K562 (cell line): ENCODE measurements at regions not wholly inside any gene's neighbourhood (a gene's known extent, or its start where the extent isn't known, plus 50 kb on each side); places are given as distances from the start of the nearest gene placed in this dataset.

Experiments used
- CCNT2 ChIP-seq: IDR thresholded peaks from 2 replicates; pipeline ENCODE4 v1.6.1; 2011; ENCODE audit warnings: borderline replicate concordance, low read depth, mild to moderate bottlenecking, moderate library complexity, mixed read lengths, low read length; ENCODE audit not compliant: insufficient read length; ENCODE audit errors: extremely low read depth
- E2F3 ChIP-seq: fragments of 250-450 bp; sonication (Bioruptor Pico); IDR thresholded peaks from 2 replicates; pipeline ENCODE4 v1.4.0; 2020; ENCODE audit warnings: mild to moderate bottlenecking
- EWSR1 ChIP-seq: fragments of 450-650 bp; IDR thresholded peaks from 2 replicates; pipeline ENCODE4 v1.6.1; 2018; ENCODE audit warnings: borderline replicate concordance, mild to moderate bottlenecking, low read depth, moderate library complexity; ENCODE audit not compliant: partially characterized antibody
- HBP1 ChIP-seq: fragments of 450-650 bp; formaldehyde crosslinking; IDR thresholded peaks from 2 replicates; pipeline ENCODE4 v1.4.0; 2022; ENCODE audit warnings: missing genetic modification characterization
- HDAC8 ChIP-seq: fragments of 450-650 bp; IDR thresholded peaks from 2 replicates; pipeline ENCODE4 v1.6.1; 2016; ENCODE audit warnings: mild to moderate bottlenecking, missing genetic modification characterization, moderate library complexity, missing compliant biosample characterization
- ILK ChIP-seq: fragments of 450-650 bp; IDR thresholded peaks from 2 replicates; pipeline ENCODE4 v1.6.1; 2016; ENCODE audit warnings: missing genetic modification characterization, low read depth, mild to moderate bottlenecking, missing compliant biosample characterization, moderate library complexity, borderline replicate concordance
- MYNN ChIP-seq, 2 experiments: sonication (generic); formaldehyde crosslinking in 1 of 2; IDR thresholded peaks; 2 replicates each; pipeline versions ENCODE4 v1.5.0 to v1.6.1; 2016 to 2020; ENCODE audit warnings: antibody characterized with exemption in 1 of 2, missing genetic modification reagents in 1 of 2
- NR1H2 ChIP-seq: sonication (generic); formaldehyde crosslinking; IDR thresholded peaks from 2 replicates; pipeline ENCODE4 v1.4.0; 2020; ENCODE audit warnings: mild to moderate bottlenecking, missing genetic modification reagents
- PKNOX1 ChIP-seq: fragments of 450-650 bp; IDR thresholded peaks from 2 replicates; pipeline ENCODE4 v1.6.1; 2016
- POLR2G ChIP-seq: fragments of 200-400 bp; formaldehyde crosslinking; IDR thresholded peaks from 2 replicates; pipeline ENCODE4 v1.6.1; 2017; ENCODE audit warnings: low read depth, mild to moderate bottlenecking, antibody characterized with exemption, low read length, moderate library complexity
- RBBP5 ChIP-seq: fragments of 200-600 bp; sonication (generic); IDR thresholded peaks from 2 replicates; pipeline ENCODE4 v1.6.1; 2012; ENCODE audit warnings: borderline replicate concordance, mild to moderate bottlenecking, low read length, control low read depth, inconsistent platforms; ENCODE audit not compliant: insufficient read depth, poor library complexity, severe bottlenecking
- TFE3 ChIP-seq: fragments of 450-650 bp; formaldehyde crosslinking; IDR thresholded peaks from 2 replicates; pipeline ENCODE4 v1.4.0; 2020; ENCODE audit warnings: mild to moderate bottlenecking, mixed read lengths
- ZBTB11 ChIP-seq, 3 experiments: fragments of 200-800 bp in 1 of 3; fragments of 250-450 bp in 1 of 3; fragments of 450-650 bp in 1 of 3; sonication (Bioruptor Pico) in 1 of 3; sonication (Bioruptor generic) in 1 of 3; formaldehyde crosslinking in 1 of 3; IDR thresholded peaks; 2 replicates each; pipeline versions ENCODE4 v1.6.1 to v1.8.0; 2016 to 2022; ENCODE audit warnings: mild to moderate bottlenecking in 2 of 3, missing genetic modification characterization in 2 of 3, missing compliant biosample characterization in 1 of 3, moderate library complexity in 1 of 3
- ZBTB2 ChIP-seq: fragments of 450-650 bp; IDR thresholded peaks from 2 replicates; pipeline ENCODE4 v1.6.1; 2016; ENCODE audit warnings: antibody characterized with exemption
- ZFP36 ChIP-seq: fragments of 150-350 bp; IDR thresholded peaks from 2 replicates; pipeline ENCODE4 v1.6.1; 2018; ENCODE audit warnings: low read length, low read depth; ENCODE audit not compliant: partially characterized antibody
- ZNF274 ChIP-seq: IDR thresholded peaks from 2 replicates; pipeline ENCODE4 v1.6.1; 2011; ENCODE audit warnings: low read depth, mild to moderate bottlenecking, low read length, moderate library complexity, borderline replicate concordance

GRCh38 chr3:193853511-193854219 is 260.7 kb downstream of the OPA1 start (continued):
- TF ChIP-seq CCNT2 (peak; percentile 92), HDAC8 (tag) (peak; percentile 58; the same call in 1 of the 2 replicates), EWSR1 (no peak), PKNOX1 (peak; percentile 12; the same call in 1 of the 2 replicates), MYNN (IDR thresholded peaks at IDR 0.05) (peak; percentile 85), MYNN (CRISPR knock-in tag; IDR thresholded peaks at IDR 0.05) (no peak), RBBP5 (no peak), ZFP36 (no peak), NR1H2 (CRISPR knock-in tag) (no peak), ILK (tag) (0 out of 2 replicates have a peak, but pooled peaks have one; percentile 27), TFE3 (no peak), ZBTB11 (CRISPR knock-in tag; IDR thresholded peaks at IDR 0.05) (peak in 1 of 3 experiments; percentile 60; a peak in 2 of 6 replicates), ZNF274 (no peak), HBP1 (no peak), POLR2G (no peak), ZBTB2 (peak; percentile 78; the same call in 1 of the 2 replicates), E2F3 (CRISPR knock-in tag) (no peak)
